ENCODE measurements at regions not wholly inside any gene's neighbourhood (a gene's known extent, or its start where the extent isn't known, plus 50 kb on each side); places are given as distances from the start of the nearest gene placed in this dataset.

DNA sequence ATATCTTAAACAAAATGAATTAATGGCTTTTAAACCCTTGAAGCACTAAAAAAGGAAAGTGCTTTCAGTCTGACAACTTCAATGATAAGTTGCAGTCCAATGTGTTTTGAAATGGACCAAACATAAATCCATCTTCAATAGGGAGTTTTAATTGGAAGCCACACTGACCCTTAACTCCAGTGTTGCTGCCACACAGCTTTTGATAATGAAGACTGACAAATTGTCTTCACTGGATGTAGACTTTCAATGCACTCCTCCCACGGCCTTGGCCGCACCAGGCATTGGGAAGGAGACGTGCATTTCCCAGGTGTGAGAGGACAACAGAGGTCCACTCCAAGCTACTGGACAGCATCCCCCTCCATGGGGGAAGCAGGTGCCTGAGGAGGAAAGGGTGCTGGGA is 159.0 kb upstream of the NRP1 start:
- TF ChIP-seq, protein P1, sequence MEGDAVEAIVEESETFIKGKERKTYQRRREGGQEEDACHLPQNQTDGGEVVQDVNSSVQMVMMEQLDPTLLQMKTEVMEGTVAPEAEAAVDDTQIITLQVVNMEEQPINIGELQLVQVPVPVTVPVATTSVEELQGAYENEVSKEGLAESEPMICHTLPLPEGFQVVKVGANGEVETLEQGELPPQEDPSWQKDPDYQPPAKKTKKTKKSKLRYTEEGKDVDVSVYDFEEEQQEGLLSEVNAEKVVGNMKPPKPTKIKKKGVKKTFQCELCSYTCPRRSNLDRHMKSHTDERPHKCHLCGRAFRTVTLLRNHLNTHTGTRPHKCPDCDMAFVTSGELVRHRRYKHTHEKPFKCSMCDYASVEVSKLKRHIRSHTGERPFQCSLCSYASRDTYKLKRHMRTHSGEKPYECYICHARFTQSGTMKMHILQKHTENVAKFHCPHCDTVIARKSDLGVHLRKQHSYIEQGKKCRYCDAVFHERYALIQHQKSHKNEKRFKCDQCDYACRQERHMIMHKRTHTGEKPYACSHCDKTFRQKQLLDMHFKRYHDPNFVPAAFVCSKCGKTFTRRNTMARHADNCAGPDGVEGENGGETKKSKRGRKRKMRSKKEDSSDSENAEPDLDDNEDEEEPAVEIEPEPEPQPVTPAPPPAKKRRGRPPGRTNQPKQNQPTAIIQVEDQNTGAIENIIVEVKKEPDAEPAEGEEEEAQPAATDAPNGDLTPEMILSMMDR (IDR thresholded peaks at IDR 0.05; ENCODE audit: insufficient read depth, low read length), result no peak
- no peak for TF ChIP-seq POLR2AphosphoS5 (IDR thresholded peaks at IDR 0.05; ENCODE audit: low read depth)

Measured in HL-60 (cell line).